ENCODE measurements at regions not wholly inside any gene's neighbourhood (a gene's known extent, or its start where the extent isn't known, plus 50 kb on each side); places are given as distances from the start of the nearest gene placed in this dataset.

- Mint-ChIP-seq H3K4me1 (no peaks in the 10 kb centered on the region), H3K9me3 (peaks cover 3% of the 10 kb centered on the region), H3K27ac (no peak overlapping the region), H3K4me3 (no peak overlapping the region), H3K27me3 (no peaks in the 10 kb centered on the region), H3K36me3 (no peaks in the 10 kb centered on the region)
- DNase-seq = no peak
Observed at GRCh38 chr7:15936991-15937390, 250.5 kb upstream of the MEOX2 start.

- no peak overlapping the region for H3K27ac Mint-ChIP-seq
- no peak overlapping the region for H3K4me3 Mint-ChIP-seq
- no peaks in the 10 kb centered on the region for H3K27me3 Mint-ChIP-seq
- no peaks in the 10 kb centered on the region for H3K4me1 Mint-ChIP-seq
- DNase-seq = no peak
- H3K9me3 Mint-ChIP-seq = no peaks in the 10 kb centered on the region
- H3K36me3 Mint-ChIP-seq = no peaks in the 10 kb centered on the region
Observed at GRCh38 chr7:15932318-15932717, 245.8 kb upstream of the MEOX2 start.

- no peaks in the 10 kb centered on the region for H3K4me1 Mint-ChIP-seq
- H3K27me3 Mint-ChIP-seq = no peaks in the 10 kb centered on the region
- no peak overlapping the region for H3K27ac Mint-ChIP-seq
- no peak overlapping the region for H3K4me3 Mint-ChIP-seq
- DNase-seq = no peak
- H3K9me3 Mint-ChIP-seq = peaks cover 1% of the 10 kb centered on the region
- H3K36me3 Mint-ChIP-seq = no peaks in the 10 kb centered on the region
Observed at GRCh38 chr7:15929411-15929810, 242.9 kb upstream of the MEOX2 start.

GRCh38 chr7:15925608-15926007, 239.1 kb upstream of the MEOX2 start:
- no peak for DNase-seq
- peaks cover 5% of the 10 kb centered on the region for H3K9me3 Mint-ChIP-seq
- H3K4me3 Mint-ChIP-seq = no peak overlapping the region
- no peak overlapping the region for H3K27ac Mint-ChIP-seq
- no peaks in the 10 kb centered on the region for H3K27me3 Mint-ChIP-seq
- H3K4me1 Mint-ChIP-seq = no peaks in the 10 kb centered on the region
- no peaks in the 10 kb centered on the region for H3K36me3 Mint-ChIP-seq

- no peaks in the 10 kb centered on the region for H3K36me3 Mint-ChIP-seq
Observed at GRCh38 chr7:15924910-15925309, 238.4 kb upstream of the MEOX2 start.

GRCh38 chr7:15922002-15922401, 235.5 kb upstream of the MEOX2 start:
- H3K27me3 Mint-ChIP-seq = no peaks in the 10 kb centered on the region
- H3K36me3 Mint-ChIP-seq = no peaks in the 10 kb centered on the region
- no peak overlapping the region for H3K4me3 Mint-ChIP-seq
- no peaks in the 10 kb centered on the region for H3K4me1 Mint-ChIP-seq
- no peak overlapping the region for H3K27ac Mint-ChIP-seq
- no peak for DNase-seq
- peaks cover 5% of the 10 kb centered on the region for H3K9me3 Mint-ChIP-seq

More at GRCh38 chr7:15924910-15925309, 238.4 kb upstream of the MEOX2 start:
- no peak for DNase-seq
- Mint-ChIP-seq H3K27me3 (no peaks in the 10 kb centered on the region), H3K4me3 (no peak overlapping the region), H3K27ac (no peak overlapping the region), H3K4me1 (no peaks in the 10 kb centered on the region), H3K9me3 (peaks cover 5% of the 10 kb centered on the region)

- H3K27ac Mint-ChIP-seq = no peak overlapping the region
- H3K27me3 Mint-ChIP-seq = no peaks in the 10 kb centered on the region
- no peaks in the 10 kb centered on the region for H3K36me3 Mint-ChIP-seq
- no peak overlapping the region for H3K4me3 Mint-ChIP-seq
- DNase-seq = no peak
- H3K4me1 Mint-ChIP-seq = no peaks in the 10 kb centered on the region
- H3K9me3 Mint-ChIP-seq = peaks cover 6% of the 10 kb centered on the region
Observed at GRCh38 chr7:15921576-15921975, 235.1 kb upstream of the MEOX2 start.

- Mint-ChIP-seq H3K27ac (no peak overlapping the region), H3K27me3 (no peaks in the 10 kb centered on the region), H3K4me3 (no peak overlapping the region), H3K36me3 (no peaks in the 10 kb centered on the region), H3K4me1 (no peaks in the 10 kb centered on the region), H3K9me3 (peaks cover 6% of the 10 kb centered on the region)
- no peak for DNase-seq
Observed at GRCh38 chr7:15920953-15921352, 234.5 kb upstream of the MEOX2 start.

- Mint-ChIP-seq H3K4me1 (no peaks in the 10 kb centered on the region), H3K27me3 (no peaks in the 10 kb centered on the region), H3K36me3 (no peaks in the 10 kb centered on the region), H3K27ac (no peak overlapping the region), H3K4me3 (no peak overlapping the region), H3K9me3 (peaks cover 1% of the 10 kb centered on the region)
- DNase-seq = no peak
Observed at GRCh38 chr7:15916681-15917380, 230.3 kb upstream of the MEOX2 start.

GRCh38 chr7:15915686-15916293, 229.3 kb upstream of the MEOX2 start:
- no peaks in the 10 kb centered on the region for H3K4me1 Mint-ChIP-seq
- no peaks in the 10 kb centered on the region for H3K36me3 Mint-ChIP-seq
- H3K27ac Mint-ChIP-seq = no peak overlapping the region
- no peak overlapping the region for H3K4me3 Mint-ChIP-seq
- H3K9me3 Mint-ChIP-seq = peaks cover 1% of the 10 kb centered on the region
- H3K27me3 Mint-ChIP-seq = no peaks in the 10 kb centered on the region
- no peak for DNase-seq

- Mint-ChIP-seq H3K36me3 (no peaks in the 10 kb centered on the region), H3K27ac (no peak overlapping the region), H3K27me3 (no peaks in the 10 kb centered on the region), H3K4me1 (no peaks in the 10 kb centered on the region), H3K9me3 (peaks cover 1% of the 10 kb centered on the region), H3K4me3 (no peak overlapping the region)
- no peak for DNase-seq
Observed at GRCh38 chr7:15914611-15915010, 228.1 kb upstream of the MEOX2 start.

GRCh38 chr7:15906436-15906835, 220.0 kb upstream of the MEOX2 start:
- H3K4me1 Mint-ChIP-seq = no peaks in the 10 kb centered on the region
- no peak overlapping the region for H3K4me3 Mint-ChIP-seq
- no peak overlapping the region for H3K27ac Mint-ChIP-seq
- DNase-seq = no peak
- H3K27me3 Mint-ChIP-seq = no peaks in the 10 kb centered on the region
- H3K36me3 Mint-ChIP-seq = no peaks in the 10 kb centered on the region
- H3K9me3 Mint-ChIP-seq = no peaks in the 10 kb centered on the region

GRCh38 chr7:15905251-15906040, 219.0 kb upstream of the MEOX2 start:
- no peaks in the 10 kb centered on the region for H3K27me3 Mint-ChIP-seq
- no peaks in the 10 kb centered on the region for H3K36me3 Mint-ChIP-seq
- no peaks in the 10 kb centered on the region for H3K4me1 Mint-ChIP-seq
- H3K27ac Mint-ChIP-seq = no peak overlapping the region
- no peak overlapping the region for H3K4me3 Mint-ChIP-seq
- no peaks in the 10 kb centered on the region for H3K9me3 Mint-ChIP-seq
- no peak for DNase-seq

GRCh38 chr7:15891151-15891881, 204.8 kb upstream of the MEOX2 start:
- Mint-ChIP-seq H3K4me1 (no peaks in the 10 kb centered on the region), H3K9me3 (peaks cover 7% of the 10 kb centered on the region), H3K27ac (no peak overlapping the region), H3K36me3 (no peaks in the 10 kb centered on the region), H3K4me3 (no peak overlapping the region), H3K27me3 (no peaks in the 10 kb centered on the region)
- DNase-seq = no peak

- Mint-ChIP-seq H3K36me3 (no peaks in the 10 kb centered on the region), H3K4me1 (no peaks in the 10 kb centered on the region), H3K27me3 (no peaks in the 10 kb centered on the region), H3K4me3 (no peak overlapping the region), H3K27ac (no peak overlapping the region), H3K9me3 (peaks cover 2% of the 10 kb centered on the region)
- no peak for DNase-seq
Observed at GRCh38 chr7:15889507-15889906, 203.0 kb upstream of the MEOX2 start.

All from activated naive CD8-positive, alpha-beta T cell treated with anti-CD3 and anti-CD28 coated beads for 36 hours (primary cell).